IMR-90 (cell line): ENCODE measurements at regions not wholly inside any gene's neighbourhood (a gene's known extent, or its start where the extent isn't known, plus 50 kb on each side); places are given as distances from the start of the nearest gene placed in this dataset.

Experiments used
- ATAC-seq: fragments of 200-7000 bp; cut with Tn5 transposase; 2 replicates; pipeline ENCODE4 v1.9.1; 2020; ENCODE audit warnings: low read depth, mild to moderate bottlenecking, moderate library complexity
- BruUV-seq: library from RNA; stranded (reverse); fragments of 400-500 nt; replicated peaks from 2 replicates; lab custom pipeline; 2021; lab: Mats Ljungman, UMichigan
- CTCF ChIA-PET: fragments of 300-600 bp; formaldehyde crosslinking; extraction: SDS; loops from one replicate; lab custom pipeline; 2021; ENCODE audit warnings: antibody characterized with exemption; lab: Yijun Ruan, JAX
- POLR2A ChIA-PET: fragments of 300-600 bp; sonication (Branson Sonifier 250); formaldehyde crosslinking; loops from one replicate; lab custom pipeline; 2022; ENCODE audit warnings: antibody characterized with exemption; ENCODE audit not compliant: unreplicated experiment; lab: Charles Lee
- DNase-seq: peaks from one replicate; pipeline ENCODE4 v3.0.0; 2013
- H2AFZ ChIP-seq: replicated peaks from 2 replicates; pipeline ENCODE3; 2013; ENCODE audit warnings: low read length, mild to moderate bottlenecking; ENCODE audit not compliant: poor library complexity
- H2AK5ac ChIP-seq: 2 replicates; pipeline ENCODE4 v1.6.1; 2013; ENCODE audit warnings: low read depth, low read length, inconsistent platforms
- H2AK9ac ChIP-seq: replicated peaks from 2 replicates; pipeline ENCODE3; 2013; ENCODE audit warnings: mild to moderate bottlenecking, low read depth, low read length, moderate library complexity; ENCODE audit not compliant: poor library complexity
- H2BK120ac ChIP-seq: 2 replicates; pipeline ENCODE4 v1.6.1; 2013; ENCODE audit warnings: low read depth, low read length, inconsistent platforms
- H2BK15ac ChIP-seq: 3 replicates; pipeline ENCODE4 v1.6.1; 2013; ENCODE audit warnings: low read depth, low read length, inconsistent platforms
- H2BK20ac ChIP-seq: 2 replicates; pipeline ENCODE4 v1.6.1; 2013; ENCODE audit warnings: low read depth, mild to moderate bottlenecking, inconsistent platforms, low read length, moderate library complexity
- H2BK5ac ChIP-seq: 2 replicates; pipeline ENCODE4 v1.6.1; 2013; ENCODE audit warnings: mild to moderate bottlenecking, low read depth, low read length, inconsistent platforms; ENCODE audit not compliant: poor library complexity, severe bottlenecking
- H3K14ac ChIP-seq: replicated peaks from 2 replicates; pipeline ENCODE4 v1.6.1; 2013; ENCODE audit warnings: low read depth, low read length, inconsistent platforms
- H3K18ac ChIP-seq: 2 replicates; pipeline ENCODE4 v1.6.1; 2013; ENCODE audit warnings: low read depth, low read length, control low read depth
- H3K23ac ChIP-seq: 2 replicates; pipeline ENCODE4 v1.6.1; 2013; ENCODE audit warnings: low read depth, low read length, inconsistent platforms
- H3K27ac ChIP-seq: 2 replicates; pipeline ENCODE4 v1.5.1; 2013; ENCODE audit warnings: mild to moderate bottlenecking, control low read depth, low read length; ENCODE audit not compliant: insufficient read depth
- H3K27me3 ChIP-seq: 2 replicates; pipeline ENCODE4 v1.6.1; 2013; ENCODE audit warnings: low read length; ENCODE audit not compliant: control insufficient read depth, insufficient read depth
- H3K36me3 ChIP-seq: 2 replicates; pipeline ENCODE4 v1.6.1; 2013; ENCODE audit warnings: low read length, mixed read lengths; ENCODE audit not compliant: control insufficient read depth, insufficient read depth
- H3K4ac ChIP-seq: 2 replicates; pipeline ENCODE4 v1.6.1; 2013; ENCODE audit warnings: low read depth, low read length, inconsistent platforms
- H3K4me1 ChIP-seq: 2 replicates; pipeline ENCODE4 v1.6.1; 2013; ENCODE audit warnings: low read length, mixed read lengths; ENCODE audit not compliant: control insufficient read depth, insufficient read depth
- H3K4me2 ChIP-seq: 2 replicates; pipeline ENCODE4 v1.6.1; 2013; ENCODE audit warnings: low read depth, mild to moderate bottlenecking, control low read depth, low read length, moderate library complexity
- H3K4me3 ChIP-seq: 2 replicates; pipeline ENCODE4 v1.5.1; 2013; ENCODE audit warnings: low read depth, mild to moderate bottlenecking, control low read depth, low read length, moderate library complexity; ENCODE audit not compliant: insufficient read depth
- H3K56ac ChIP-seq: 2 replicates; pipeline ENCODE4 v1.6.1; 2013; ENCODE audit warnings: low read length, inconsistent platforms; ENCODE audit not compliant: insufficient read depth; ENCODE audit errors: extremely low read depth
- H3K79me1 ChIP-seq, 2 experiments: 2 replicates each; pipeline ENCODE4 v1.6.1; 2013; ENCODE audit warnings: low read length in 2 of 2, inconsistent platforms in 1 of 2, low read depth in 1 of 2
- H3K9ac ChIP-seq: 2 replicates; pipeline ENCODE4 v1.6.1; 2013; ENCODE audit warnings: low read depth, low read length, control low read depth
- H3K9me1 ChIP-seq: 2 replicates; pipeline ENCODE4 v1.6.1; 2013; ENCODE audit warnings: low read length, inconsistent platforms; ENCODE audit not compliant: insufficient read depth
- H3K9me3 ChIP-seq: 2 replicates; pipeline ENCODE4 v1.6.1; 2013; ENCODE audit warnings: low read length; ENCODE audit not compliant: control insufficient read depth, insufficient read depth
- H4K20me1 ChIP-seq: 2 replicates; pipeline ENCODE4 v1.6.1; 2013; ENCODE audit warnings: low read length, inconsistent platforms; ENCODE audit not compliant: insufficient read depth
- H4K5ac ChIP-seq: 2 replicates; pipeline ENCODE4 v1.6.1; 2013; ENCODE audit warnings: mild to moderate bottlenecking, low read depth, low read length, control low read depth
- H4K8ac ChIP-seq, 2 experiments: 2 replicates each; pipeline ENCODE4 v1.6.1; 2013; ENCODE audit warnings: low read depth in 2 of 2, low read length in 2 of 2, control low read depth in 1 of 2, inconsistent platforms in 1 of 2
- H4K91ac ChIP-seq: 2 replicates; pipeline ENCODE4 v1.6.1; 2013; ENCODE audit warnings: low read depth, low read length, inconsistent platforms; ENCODE audit not compliant: insufficient read depth
- BHLHE40 ChIP-seq: fragments of 150-350 bp; IDR thresholded peaks from 2 replicates; pipeline ENCODE4 v1.6.1; 2016; ENCODE audit warnings: mild to moderate bottlenecking, low read depth, low read length
- CHD1 ChIP-seq: IDR thresholded peaks from 2 replicates; pipeline ENCODE4 v1.6.1; 2012; ENCODE audit warnings: low read depth, low read length, improper control_type of control experiment
- MXI1 ChIP-seq: IDR thresholded peaks from 2 replicates; pipeline ENCODE4 v1.6.1; 2012; ENCODE audit warnings: low read depth, mild to moderate bottlenecking, low read length, moderate library complexity, borderline replicate concordance
- SMC3 ChIP-seq: fragments of 150-350 bp; IDR thresholded peaks from 2 replicates; pipeline ENCODE4 v1.6.1; 2016; ENCODE audit warnings: low read depth, mild to moderate bottlenecking, antibody characterized with exemption, low read length, moderate library complexity
- WGBS, 2 experiments: methylation state at CpG; one replicate each; pipeline versions ENCODE4 v1.1.5 to v1.1.7; 2013; ENCODE audit warnings: missing lambda C conversion rate in 2 of 2; ENCODE audit not compliant: insufficient read length in 1 of 2; ENCODE audit errors: extremely low coverage in 2 of 2; 5-methylcytosine and 5-hydroxymethylcytosine counted together
- dilution Hi-C: fragments of 300-500 bp; cut with HindIII; formaldehyde crosslinking; loops from one replicate; pipeline ENCODE4 v1.14.3; 2018; ENCODE audit warnings: low sequenced_read_pairs; ENCODE audit not compliant: unreplicated experiment
- in situ Hi-C: fragments of 300-500 bp; cut with MboI; formaldehyde crosslinking; loops from 3 replicates; pipeline ENCODE4 v1.14.3; 2019; ENCODE audit warnings: low sequenced_read_pairs, inconsistent platforms, mixed read lengths
- intact Hi-C: fragments of 100-400 bp; cut with micrococcal nuclease; formaldehyde crosslinking; loops from 2 replicates; pipeline ENCODE4 v1.10.0; 2022

GRCh38 chr20:39446397-39446796, 484.3 kb downstream of the DHX35 start:
- Histone ChIP-seq H2BK15ac (no peak overlapping the region), H3K4me3 (no peak overlapping the region), H2AK9ac (no peak overlapping the region), H2AFZ (no peak overlapping the region), H3K27me3 (no peaks in the 10 kb centered on the region), H3K4ac (no peak overlapping the region), H3K23ac (no peak overlapping the region), H3K4me1 (no peaks in the 10 kb centered on the region), H2BK20ac (no peak overlapping the region), H3K9ac (no peak overlapping the region), H3K56ac (no peak overlapping the region), H2BK5ac (no peak overlapping the region), H3K18ac (no peak overlapping the region), H3K14ac (no peak overlapping the region), H4K8ac (no peak overlapping the region), H3K9me3 (peaks cover 3% of the 10 kb centered on the region; the same call in 1 of the 2 replicates), H2AK5ac (no peak overlapping the region), H4K5ac (no peak overlapping the region), H3K36me3 (no peaks in the 10 kb centered on the region), H4K20me1 (no peaks in the 10 kb centered on the region), H3K9me1 (no peaks in the 10 kb centered on the region), H3K27ac (no peak overlapping the region), H2BK120ac (no peak overlapping the region), H3K4me2 (no peak overlapping the region), H3K79me1 (no peaks in the 10 kb centered on the region), H4K91ac (no peak overlapping the region)
- WGBS, 2 experiments, result no CpG with 5 or more reads among the region's 2 CpGs
- in situ Hi-C loops, result no loop called here
- TF ChIP-seq MXI1 (no peak), SMC3 (no peak), CHD1 (no peak), BHLHE40 (no peak)
- intact Hi-C loops, result no loop called here
- BruUV-seq, result no TSS peak
- ATAC-seq (no peak), DNase-seq (no peak)
- ChIA-PET POLR2A (no interaction called here), CTCF (no interaction called here)
- dilution Hi-C loops, result no loop called here
